NB4 (cell line): ENCODE measurements at regions not wholly inside any gene's neighbourhood (a gene's known extent, or its start where the extent isn't known, plus 50 kb on each side); places are given as distances from the start of the nearest gene placed in this dataset.

Experiments
- DNase-seq: peaks from one replicate; pipeline ENCODE4 v3.0.0; 2010; ENCODE audit warnings: low read depth
- H3K4me3 ChIP-seq: one replicate; pipeline ENCODE4 v1.5.1; 2011; ENCODE audit warnings: mild to moderate bottlenecking, low read depth, low read length, moderate library complexity
- MYC ChIP-seq: IDR thresholded peaks from 2 replicates; pipeline ENCODE4 v1.6.1; 2011; ENCODE audit warnings: low read depth, low read length
- POLR2A ChIP-seq: IDR thresholded peaks from 2 replicates; pipeline ENCODE4 v1.6.1; 2011; ENCODE audit warnings: mild to moderate bottlenecking; ENCODE audit not compliant: insufficient read length; ENCODE audit errors: extremely low read depth
- TF ChIP-seq, protein P1 (sequence below): IDR thresholded peaks from 2 replicates; pipeline ENCODE4 v1.6.1; 2011; ENCODE audit warnings: low read depth, low read length
- TF ChIP-seq, protein P2 (sequence below): IDR thresholded peaks from one replicate; pipeline ENCODE4 v1.5.1; 2012; ENCODE audit warnings: low read depth, low read length

DNA sequence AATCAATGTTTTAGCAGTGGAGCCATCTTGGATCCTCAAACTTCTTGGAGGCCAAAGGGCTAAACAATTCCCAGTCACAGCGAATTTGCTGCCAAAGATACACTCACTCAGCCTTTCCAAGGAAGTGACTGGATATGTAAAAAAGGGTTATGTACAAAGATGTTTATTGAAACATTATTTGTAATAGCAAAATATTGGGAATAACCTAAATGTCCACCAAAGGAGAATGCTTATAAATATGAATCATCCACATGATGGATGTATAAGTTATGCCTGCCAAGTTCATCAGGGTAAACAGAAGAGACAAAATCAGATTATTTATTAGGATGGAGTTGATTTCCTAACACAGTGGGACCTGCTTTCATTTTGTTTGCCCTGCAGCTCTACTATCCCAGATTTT is 145.2 kb upstream of the ABCA1 start:
- TF ChIP-seq, protein P1, sequence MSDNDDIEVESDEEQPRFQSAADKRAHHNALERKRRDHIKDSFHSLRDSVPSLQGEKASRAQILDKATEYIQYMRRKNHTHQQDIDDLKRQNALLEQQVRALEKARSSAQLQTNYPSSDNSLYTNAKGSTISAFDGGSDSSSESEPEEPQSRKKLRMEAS: no peak
- no peak for TF ChIP-seq POLR2A
- no peak for TF ChIP-seq MYC
- TF ChIP-seq, protein P2, sequence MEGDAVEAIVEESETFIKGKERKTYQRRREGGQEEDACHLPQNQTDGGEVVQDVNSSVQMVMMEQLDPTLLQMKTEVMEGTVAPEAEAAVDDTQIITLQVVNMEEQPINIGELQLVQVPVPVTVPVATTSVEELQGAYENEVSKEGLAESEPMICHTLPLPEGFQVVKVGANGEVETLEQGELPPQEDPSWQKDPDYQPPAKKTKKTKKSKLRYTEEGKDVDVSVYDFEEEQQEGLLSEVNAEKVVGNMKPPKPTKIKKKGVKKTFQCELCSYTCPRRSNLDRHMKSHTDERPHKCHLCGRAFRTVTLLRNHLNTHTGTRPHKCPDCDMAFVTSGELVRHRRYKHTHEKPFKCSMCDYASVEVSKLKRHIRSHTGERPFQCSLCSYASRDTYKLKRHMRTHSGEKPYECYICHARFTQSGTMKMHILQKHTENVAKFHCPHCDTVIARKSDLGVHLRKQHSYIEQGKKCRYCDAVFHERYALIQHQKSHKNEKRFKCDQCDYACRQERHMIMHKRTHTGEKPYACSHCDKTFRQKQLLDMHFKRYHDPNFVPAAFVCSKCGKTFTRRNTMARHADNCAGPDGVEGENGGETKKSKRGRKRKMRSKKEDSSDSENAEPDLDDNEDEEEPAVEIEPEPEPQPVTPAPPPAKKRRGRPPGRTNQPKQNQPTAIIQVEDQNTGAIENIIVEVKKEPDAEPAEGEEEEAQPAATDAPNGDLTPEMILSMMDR: no peak
- no peak overlapping the region for H3K4me3 ChIP-seq
- no peak for DNase-seq

DNA sequence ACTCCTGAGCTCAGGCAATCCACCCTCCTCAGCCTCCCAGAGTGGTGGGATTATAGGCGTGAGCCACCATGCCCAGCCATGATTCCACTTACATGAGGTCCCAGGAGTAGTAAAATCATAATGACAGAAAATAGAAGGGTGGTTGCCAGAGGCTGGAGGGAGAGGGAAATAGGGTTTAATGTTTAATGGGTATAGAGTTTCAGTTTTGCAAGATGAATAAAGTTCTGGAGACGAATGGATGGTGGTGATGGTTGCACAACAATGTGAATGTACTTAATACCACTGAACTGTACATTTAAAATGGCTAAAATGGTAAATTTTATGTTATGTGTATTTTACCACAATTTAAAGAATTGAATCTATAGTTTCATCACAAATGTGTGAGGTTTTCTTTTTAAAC is 146.5 kb upstream of the ABCA1 start:
- TF ChIP-seq POLR2A (no peak), MYC (no peak)
- TF ChIP-seq, protein P1: no peak
- TF ChIP-seq, protein P2: no peak
- no peak overlapping the region for H3K4me3 ChIP-seq
- no peak for DNase-seq

DNA sequence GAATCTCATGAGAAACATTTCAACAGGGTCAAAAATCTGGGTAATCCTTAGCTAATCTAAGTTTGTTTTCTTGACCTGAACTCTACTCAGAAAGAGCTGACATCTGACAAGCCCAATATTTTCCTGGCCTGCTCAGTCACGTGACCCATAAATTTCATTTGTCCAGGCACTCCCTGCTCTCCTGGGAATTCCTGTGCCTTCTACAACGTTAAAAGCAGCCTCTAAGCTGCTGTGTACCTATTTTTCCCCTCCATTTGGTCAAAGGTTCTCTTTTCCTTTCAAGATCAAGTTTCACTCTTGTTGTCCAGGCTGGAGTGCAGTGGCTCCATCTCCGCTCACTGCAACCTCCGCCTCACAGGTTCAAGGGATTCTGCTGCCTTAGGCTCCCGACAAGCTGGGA is 148.8 kb upstream of the ABCA1 start:
- DNase-seq: no peak
- H3K4me3 ChIP-seq: no peak overlapping the region
- no peak for TF ChIP-seq MYC
- TF ChIP-seq, protein P1: no peak
- TF ChIP-seq, protein P2: no peak
- TF ChIP-seq POLR2A: no peak

DNA sequence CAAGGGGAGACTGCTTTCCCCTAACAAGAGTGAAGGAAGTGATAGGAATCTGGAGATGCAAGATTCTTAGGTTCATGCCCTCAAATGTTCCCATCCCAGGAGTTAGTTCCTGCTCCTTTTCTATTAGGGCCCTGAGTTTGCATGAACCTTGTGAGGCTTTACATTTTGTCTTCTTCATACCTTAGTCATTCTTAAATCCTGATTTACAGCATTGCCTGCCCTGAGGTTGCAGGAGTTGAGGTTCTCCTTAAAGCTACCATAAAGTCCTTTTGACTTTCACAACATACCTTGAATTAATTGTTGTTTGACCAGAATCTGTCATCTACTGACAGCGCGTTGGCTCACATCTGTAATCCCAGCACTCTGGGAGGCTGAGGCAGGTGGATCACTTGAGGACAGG is 151.5 kb upstream of the ABCA1 start:
- TF ChIP-seq, protein P1: no peak
- TF ChIP-seq, protein P2: no peak
- no peak for TF ChIP-seq MYC
- no peak for TF ChIP-seq POLR2A
- DNase-seq: no peak

DNA sequence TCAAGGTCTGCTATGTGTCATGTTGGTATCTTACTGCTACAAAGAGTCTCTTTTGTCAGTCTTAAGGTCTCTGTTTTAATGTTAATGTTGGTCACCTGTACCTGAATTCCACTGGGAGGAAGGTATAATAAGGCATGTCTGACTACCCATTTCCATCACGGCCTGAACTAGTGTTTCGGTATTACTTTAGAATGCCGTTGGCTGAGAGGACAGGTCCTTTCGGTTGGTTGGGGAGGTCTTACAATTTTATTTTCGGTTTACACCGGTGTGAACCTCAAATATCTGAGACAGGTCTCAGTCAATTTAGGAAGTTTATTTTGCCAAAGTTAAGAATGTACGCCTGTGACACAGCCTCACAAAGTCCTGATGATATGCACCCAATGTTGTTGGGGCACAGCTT is 154.9 kb upstream of the ABCA1 start:
- DNase-seq: no peak
- TF ChIP-seq MYC (no peak), POLR2A (no peak)
- TF ChIP-seq, protein P2: no peak
- TF ChIP-seq, protein P1: no peak

More for the DNA sequence above, 151.5 kb upstream of the ABCA1 start:
- H3K4me3 ChIP-seq: no peak overlapping the region

DNA sequence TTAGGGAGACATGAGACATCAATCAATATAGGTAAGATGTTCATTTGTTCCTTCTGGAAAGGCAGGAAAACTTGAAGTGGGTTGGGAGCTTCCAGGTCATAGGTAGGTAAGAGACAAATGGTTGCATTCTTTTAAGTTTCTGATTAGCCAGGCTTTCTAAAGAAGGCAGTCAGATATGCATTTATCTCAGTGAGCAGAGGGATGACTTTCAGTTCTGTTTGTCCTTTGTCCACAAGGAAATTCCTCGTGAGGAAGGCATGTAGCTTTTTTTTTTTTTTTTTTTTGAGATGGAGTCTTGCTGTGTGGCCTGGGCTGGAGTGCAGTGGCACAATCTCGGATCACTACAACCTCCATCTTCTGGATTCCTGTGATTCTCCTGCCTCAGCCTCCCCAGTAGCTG is 155.3 kb upstream of the ABCA1 start:
- H3K4me3 ChIP-seq: no peak overlapping the region
- no peak for TF ChIP-seq POLR2A
- TF ChIP-seq, protein P1: no peak
- TF ChIP-seq, protein P2: no peak
- no peak for TF ChIP-seq MYC
- DNase-seq: no peak

More for the DNA sequence above, 154.9 kb upstream of the ABCA1 start:
- no peak overlapping the region for H3K4me3 ChIP-seq
